ENCODE measurements at regions not wholly inside any gene's neighbourhood (a gene's known extent, or its start where the extent isn't known, plus 50 kb on each side); places are given as distances from the start of the nearest gene placed in this dataset.

- no peak for DNase-seq
Measured at GRCh38 chr1:193339401-193339800, 153.0 kb upstream of the B3GALT2 start.

- no peak for DNase-seq
Measured at GRCh38 chr1:193338194-193338593, 151.8 kb upstream of the B3GALT2 start.

- no peak for DNase-seq
Measured at GRCh38 chr1:193335806-193336428, 149.5 kb upstream of the B3GALT2 start.

- no peak for DNase-seq
Measured at GRCh38 chr1:193333166-193333565, 146.8 kb upstream of the B3GALT2 start.

GRCh38 chr1:193326296-193326695, 139.9 kb upstream of the B3GALT2 start:
- DNase-seq: no peak

GRCh38 chr1:193325771-193326170, 139.4 kb upstream of the B3GALT2 start:
- no peak for DNase-seq

GRCh38 chr1:193325042-193325441, 138.6 kb upstream of the B3GALT2 start:
- no peak for DNase-seq

- no peak for DNase-seq
Measured at GRCh38 chr1:193322211-193322610, 135.8 kb upstream of the B3GALT2 start.

- no peak for DNase-seq
Measured at GRCh38 chr1:193321242-193321840, 134.9 kb upstream of the B3GALT2 start.

GRCh38 chr1:193320270-193320669, 133.9 kb upstream of the B3GALT2 start:
- DNase-seq: no peak

- no peak for DNase-seq
Measured at GRCh38 chr1:193318347-193318746, 131.9 kb upstream of the B3GALT2 start.

- DNase-seq: no peak
Measured at GRCh38 chr1:193313354-193314140, 127.1 kb upstream of the B3GALT2 start.

- no peak for DNase-seq
Measured at GRCh38 chr1:193312432-193312831, 126.0 kb upstream of the B3GALT2 start.

- DNase-seq: no peak
Measured at GRCh38 chr1:193311226-193311948, 125.0 kb upstream of the B3GALT2 start.

- no peak for DNase-seq
Measured at GRCh38 chr1:193310564-193310963, 124.2 kb upstream of the B3GALT2 start.

- no peak for DNase-seq
Measured at GRCh38 chr1:193309936-193310475, 123.6 kb upstream of the B3GALT2 start.

GRCh38 chr1:193308438-193308837, 122.0 kb upstream of the B3GALT2 start:
- no peak for DNase-seq

- no peak for DNase-seq
Measured at GRCh38 chr1:193306430-193306829, 120.0 kb upstream of the B3GALT2 start.

All from AML-193 (cell line).